Choroid plexus epithelial cell (primary cell): ENCODE measurements at regions not wholly inside any gene's neighbourhood (a gene's known extent, or its start where the extent isn't known, plus 50 kb on each side); places are given as distances from the start of the nearest gene placed in this dataset.

ENCODE experiments used
- DNase-seq: peaks from one replicate; pipeline ENCODE4 v3.0.0-alpha.2; 2010; ENCODE audit warnings: low read depth
- H3K4me3 ChIP-seq: 2 replicates; pipeline ENCODE4 v1.5.1; 2011; ENCODE audit warnings: low read depth, mild to moderate bottlenecking, control low read depth, low read length, moderate library complexity
- CTCF ChIP-seq: conservative IDR thresholded peaks from 2 replicates; pipeline ENCODE4 v1.5.1; 2011; ENCODE audit warnings: low read depth, mild to moderate bottlenecking, control low read depth, inconsistent platforms, low read length, moderate library complexity

GRCh38 chr16:64158941-64159588 is 962.8 kb downstream of the CDH11 start:
- no peak for DNase-seq
- H3K4me3 ChIP-seq = no peak overlapping the region
- no peak for TF ChIP-seq CTCF

- TF ChIP-seq CTCF = no peak
- no peak overlapping the region for H3K4me3 ChIP-seq
- peak; percentile 48 for DNase-seq
Observed at GRCh38 chr16:64153718-64154117, 968.1 kb downstream of the CDH11 start.

- TF ChIP-seq CTCF = no peak
- no peak overlapping the region for H3K4me3 ChIP-seq
- peak; percentile 21 for DNase-seq
Observed at GRCh38 chr16:64151990-64152767, 969.7 kb downstream of the CDH11 start.

- H3K4me3 ChIP-seq = no peak overlapping the region
- DNase-seq = peak; percentile 56
- no peak for TF ChIP-seq CTCF
Observed at GRCh38 chr16:64150193-64150592, 971.7 kb downstream of the CDH11 start.

- no peak overlapping the region for H3K4me3 ChIP-seq
- no peak for DNase-seq
- no peak for TF ChIP-seq CTCF
Observed at GRCh38 chr16:64149756-64150155, 972.1 kb downstream of the CDH11 start.

- no peak for DNase-seq
- TF ChIP-seq CTCF = no peak
- no peak overlapping the region for H3K4me3 ChIP-seq
Observed at GRCh38 chr16:64148356-64148755, 973.5 kb downstream of the CDH11 start.

- DNase-seq = no peak
- no peak overlapping the region for H3K4me3 ChIP-seq
- no peak for TF ChIP-seq CTCF
Observed at GRCh38 chr16:64147941-64148340, 973.9 kb downstream of the CDH11 start.
